ENCODE measurements at regions not wholly inside any gene's neighbourhood (a gene's known extent, or its start where the extent isn't known, plus 50 kb on each side); places are given as distances from the start of the nearest gene placed in this dataset.

DNA sequence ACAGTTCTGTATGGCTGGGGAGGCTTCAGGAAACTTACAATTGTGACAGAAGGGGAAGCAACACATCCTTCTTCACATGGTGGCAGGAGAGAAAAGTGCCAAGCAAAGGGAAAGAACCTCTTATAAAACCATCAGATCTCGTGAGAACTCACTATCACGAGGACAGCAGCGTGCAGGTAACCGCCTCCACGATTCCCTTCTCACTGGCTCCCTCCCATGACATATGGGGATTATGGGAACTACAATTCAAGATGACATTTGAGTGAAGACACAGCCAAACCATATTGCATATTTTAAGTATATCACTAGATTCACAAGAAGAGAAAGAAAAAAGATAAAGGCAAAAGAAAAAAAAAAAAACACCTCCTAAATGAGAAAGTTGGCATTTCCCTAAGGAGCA is 431.9 kb upstream of the RGS17 start:
- no peaks in the 10 kb centered on the region for H3K9me3 ChIP-seq (ENCODE audit: control insufficient read depth in 5 of 5, low read length in 5 of 5)

DNA sequence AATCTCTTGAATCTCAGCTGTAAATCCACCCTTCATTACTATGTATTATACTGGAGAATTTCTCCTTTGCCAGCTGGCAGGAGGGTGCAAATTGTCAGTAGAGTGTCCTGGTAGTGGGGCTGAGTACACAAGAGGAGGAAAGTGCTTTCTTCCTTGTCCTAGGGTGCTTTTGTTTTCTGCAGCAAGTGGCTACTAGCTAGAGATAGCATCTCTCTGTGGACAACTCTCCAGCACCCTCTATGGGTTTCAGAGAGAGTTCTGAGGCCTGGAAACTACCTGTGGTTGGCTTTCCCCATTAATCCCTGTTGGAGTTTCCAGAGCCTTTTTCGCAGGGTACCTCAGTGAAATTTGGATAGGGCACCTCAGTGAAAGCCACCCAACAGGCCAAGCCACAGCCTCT is 422.5 kb upstream of the RGS17 start:
- no peaks in the 10 kb centered on the region for H3K9me3 ChIP-seq (ENCODE audit: control insufficient read depth in 5 of 5, low read length in 5 of 5)
- H3K27ac ChIP-seq (ENCODE audit: low read depth, low read length): no peak overlapping the region
- no peaks in the 10 kb centered on the region for H3K4me1 ChIP-seq (ENCODE audit: control insufficient read depth in 5 of 5, insufficient read depth in 5 of 5, low read length in 5 of 5)
- H3K27me3 ChIP-seq (ENCODE audit: control insufficient read depth in 5 of 5, insufficient read depth in 4 of 5, low read length in 5 of 5): no peaks in the 10 kb centered on the region
- no peaks in the 10 kb centered on the region for H3K36me3 ChIP-seq (ENCODE audit: control insufficient read depth in 5 of 5, insufficient read depth in 5 of 5, low read length in 5 of 5)
- H3K9ac ChIP-seq (ENCODE audit: low read length in 5 of 5): no peak overlapping the region
- no peak overlapping the region for H3K4me3 ChIP-seq (ENCODE audit: low read depth in 1 of 5, low read length in 5 of 5)

More for the DNA sequence above, 431.9 kb upstream of the RGS17 start:
- Histone ChIP-seq H3K36me3 (ENCODE audit: control insufficient read depth in 5 of 5, insufficient read depth in 5 of 5, low read length in 5 of 5) (no peaks in the 10 kb centered on the region), H3K4me3 (ENCODE audit: low read depth in 1 of 5, low read length in 5 of 5) (no peak overlapping the region), H3K9ac (ENCODE audit: low read length in 5 of 5) (no peak overlapping the region), H3K27ac (ENCODE audit: low read depth, low read length) (no peak overlapping the region), H3K27me3 (ENCODE audit: control insufficient read depth in 5 of 5, insufficient read depth in 4 of 5, low read length in 5 of 5) (no peaks in the 10 kb centered on the region), H3K4me1 (ENCODE audit: control insufficient read depth in 5 of 5, insufficient read depth in 5 of 5, low read length in 5 of 5) (peaks cover 0 to 4% (median 0%) of the 10 kb centered on the region in 5 donors)

DNA sequence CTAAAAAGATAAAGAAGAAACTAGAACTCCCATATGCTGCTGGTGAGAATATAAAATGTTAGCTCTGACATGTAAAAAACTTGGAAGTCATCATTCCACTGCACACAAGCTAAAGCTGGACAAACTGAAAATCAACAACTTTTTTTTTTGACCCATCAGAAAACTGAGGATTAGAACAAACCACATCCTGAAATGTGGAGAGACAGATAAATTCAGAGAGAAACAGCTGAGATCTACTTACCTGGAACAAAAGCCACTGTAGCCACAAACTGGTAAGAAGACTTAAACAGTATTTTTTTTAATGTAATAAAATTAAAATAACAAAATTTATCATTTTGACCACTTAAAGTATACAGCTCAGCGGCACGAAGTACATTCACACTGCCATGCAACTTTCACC is 408.5 kb upstream of the RGS17 start:
- Histone ChIP-seq H3K4me1 (ENCODE audit: control insufficient read depth in 5 of 5, insufficient read depth in 5 of 5, low read length in 5 of 5) (no peaks in the 10 kb centered on the region), H3K9ac (ENCODE audit: low read length in 5 of 5) (no peak overlapping the region), H3K36me3 (ENCODE audit: control insufficient read depth in 5 of 5, insufficient read depth in 5 of 5, low read length in 5 of 5) (no peaks in the 10 kb centered on the region), H3K27me3 (ENCODE audit: control insufficient read depth in 5 of 5, insufficient read depth in 4 of 5, low read length in 5 of 5) (no peaks in the 10 kb centered on the region), H3K9me3 (ENCODE audit: control insufficient read depth in 5 of 5, low read length in 5 of 5) (peaks cover 0 to 12% (median 5%) of the 10 kb centered on the region in 5 donors), H3K4me3 (ENCODE audit: low read depth in 1 of 5, low read length in 5 of 5) (no peak overlapping the region), H3K27ac (ENCODE audit: low read depth, low read length) (no peak overlapping the region)

DNA sequence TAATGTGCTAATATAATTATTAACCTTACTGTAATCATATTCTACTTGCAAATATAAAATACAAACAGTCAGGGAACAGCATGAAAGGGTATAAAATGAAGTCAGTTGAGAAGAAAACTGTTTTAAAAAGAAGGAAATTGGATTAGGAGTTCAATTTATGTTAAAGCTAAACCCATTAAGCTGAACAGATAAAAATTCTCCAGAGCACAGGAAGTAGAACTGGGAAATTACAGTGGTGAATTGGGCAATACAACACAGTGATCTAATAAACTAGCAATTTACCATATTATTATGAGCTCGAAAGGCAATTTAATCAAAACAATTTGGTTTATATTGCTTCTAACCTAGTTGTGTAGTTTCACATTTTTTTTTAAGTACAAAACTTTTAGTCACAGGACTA is 407.4 kb upstream of the RGS17 start:
- H3K27ac ChIP-seq (ENCODE audit: low read depth, low read length): no peak overlapping the region
- no peaks in the 10 kb centered on the region for H3K4me1 ChIP-seq (ENCODE audit: control insufficient read depth in 5 of 5, insufficient read depth in 5 of 5, low read length in 5 of 5)
- H3K27me3 ChIP-seq (ENCODE audit: control insufficient read depth in 5 of 5, insufficient read depth in 4 of 5, low read length in 5 of 5): no peaks in the 10 kb centered on the region
- no peaks in the 10 kb centered on the region for H3K36me3 ChIP-seq (ENCODE audit: control insufficient read depth in 5 of 5, insufficient read depth in 5 of 5, low read length in 5 of 5)
- no peak overlapping the region for H3K9ac ChIP-seq (ENCODE audit: low read length in 5 of 5)
- no peak overlapping the region for H3K4me3 ChIP-seq (ENCODE audit: low read depth in 1 of 5, low read length in 5 of 5)
- H3K9me3 ChIP-seq (ENCODE audit: control insufficient read depth in 5 of 5, low read length in 5 of 5): peaks cover 0 to 8% (median 0%) of the 10 kb centered on the region in 5 donors

DNA sequence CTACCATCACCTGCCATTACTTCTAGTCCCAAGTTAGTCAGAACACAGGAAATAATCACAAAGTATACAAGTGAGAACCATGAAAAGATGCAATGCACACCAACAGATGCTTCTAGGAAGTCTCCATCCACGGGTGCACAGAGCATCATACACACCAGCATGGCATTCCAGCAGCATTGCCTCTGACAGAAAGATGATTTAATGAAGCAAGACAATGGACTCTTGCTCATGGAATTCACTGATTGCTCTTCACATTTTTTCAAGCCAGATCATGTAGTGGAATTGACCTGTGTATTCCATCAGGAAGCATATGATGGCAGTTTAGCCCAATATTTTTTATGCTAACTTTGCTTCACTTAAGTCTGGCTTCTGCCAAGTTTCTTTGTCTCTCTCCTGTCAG is 406.3 kb upstream of the RGS17 start:
- no peak overlapping the region for H3K27ac ChIP-seq (ENCODE audit: low read depth, low read length)
- no peaks in the 10 kb centered on the region for H3K36me3 ChIP-seq (ENCODE audit: control insufficient read depth in 5 of 5, insufficient read depth in 5 of 5, low read length in 5 of 5)
- H3K4me3 ChIP-seq (ENCODE audit: low read depth in 1 of 5, low read length in 5 of 5): no peak overlapping the region
- no peak overlapping the region for H3K9ac ChIP-seq (ENCODE audit: low read length in 5 of 5)
- no peaks in the 10 kb centered on the region for H3K4me1 ChIP-seq (ENCODE audit: control insufficient read depth in 5 of 5, insufficient read depth in 5 of 5, low read length in 5 of 5)
- H3K9me3 ChIP-seq (ENCODE audit: control insufficient read depth in 5 of 5, low read length in 5 of 5): peaks cover 0 to 2% (median 0%) of the 10 kb centered on the region in 5 donors
- H3K27me3 ChIP-seq (ENCODE audit: control insufficient read depth in 5 of 5, insufficient read depth in 4 of 5, low read length in 5 of 5): no peaks in the 10 kb centered on the region

DNA sequence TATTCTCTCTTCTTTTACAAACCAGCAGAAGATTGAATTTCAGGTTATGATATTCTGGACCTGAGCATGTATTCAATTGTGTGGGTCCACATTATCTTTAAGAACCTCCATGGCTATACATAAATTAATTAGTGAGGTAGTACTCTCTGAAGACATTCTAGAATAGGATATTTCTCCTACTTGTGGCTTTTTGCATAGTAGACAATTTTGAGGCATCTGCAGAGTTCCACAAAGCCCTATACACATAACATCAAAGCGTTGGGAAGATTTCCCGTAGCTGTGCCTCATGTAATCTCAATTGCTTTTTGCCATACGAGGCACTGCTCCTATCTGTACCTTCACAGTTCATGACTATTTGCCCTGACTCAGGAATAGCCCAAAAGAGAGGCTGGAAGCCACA is 395.4 kb upstream of the RGS17 start:
- H3K36me3 ChIP-seq (ENCODE audit: control insufficient read depth in 5 of 5, insufficient read depth in 5 of 5, low read length in 5 of 5): no peaks in the 10 kb centered on the region
- no peak overlapping the region for H3K27ac ChIP-seq (ENCODE audit: low read depth, low read length)
- H3K4me1 ChIP-seq (ENCODE audit: control insufficient read depth in 5 of 5, insufficient read depth in 5 of 5, low read length in 5 of 5): no peaks in the 10 kb centered on the region
- no peaks in the 10 kb centered on the region for H3K27me3 ChIP-seq (ENCODE audit: control insufficient read depth in 5 of 5, insufficient read depth in 4 of 5, low read length in 5 of 5)
- H3K9ac ChIP-seq (ENCODE audit: low read length in 5 of 5): no peak overlapping the region
- H3K4me3 ChIP-seq (ENCODE audit: low read depth in 1 of 5, low read length in 5 of 5): no peak overlapping the region
- H3K9me3 ChIP-seq (ENCODE audit: control insufficient read depth in 5 of 5, low read length in 5 of 5): peaks cover 0 to 4% (median 0%) of the 10 kb centered on the region in 5 donors

DNA sequence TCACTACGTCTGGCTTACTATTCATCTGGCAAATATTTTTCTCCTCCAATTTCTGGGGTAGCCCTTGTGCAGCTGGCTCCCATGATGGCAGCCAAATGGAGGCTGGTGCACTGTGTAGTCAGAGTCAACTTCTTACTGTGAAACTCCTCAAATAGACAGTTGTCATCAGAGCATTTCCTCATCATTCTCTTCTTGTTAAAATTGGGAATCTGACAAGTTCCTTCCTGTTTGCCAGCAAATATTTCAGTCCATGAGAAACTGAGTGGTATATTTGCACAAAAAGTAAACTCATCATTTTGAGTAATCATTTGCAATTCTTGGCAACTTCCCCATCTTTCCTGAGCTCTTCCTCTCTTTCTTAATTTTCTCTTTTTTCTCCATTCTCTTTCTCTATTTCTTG is 394.9 kb upstream of the RGS17 start:
- H3K36me3 ChIP-seq (ENCODE audit: control insufficient read depth in 5 of 5, insufficient read depth in 5 of 5, low read length in 5 of 5): no peaks in the 10 kb centered on the region
- no peak overlapping the region for H3K9ac ChIP-seq (ENCODE audit: low read length in 5 of 5)
- peaks cover 0 to 4% (median 0%) of the 10 kb centered on the region in 5 donors for H3K9me3 ChIP-seq (ENCODE audit: control insufficient read depth in 5 of 5, low read length in 5 of 5)
- no peaks in the 10 kb centered on the region for H3K27me3 ChIP-seq (ENCODE audit: control insufficient read depth in 5 of 5, insufficient read depth in 4 of 5, low read length in 5 of 5)
- H3K4me3 ChIP-seq (ENCODE audit: low read depth in 1 of 5, low read length in 5 of 5): no peak overlapping the region
- H3K27ac ChIP-seq (ENCODE audit: low read depth, low read length): no peak overlapping the region
- no peaks in the 10 kb centered on the region for H3K4me1 ChIP-seq (ENCODE audit: control insufficient read depth in 5 of 5, insufficient read depth in 5 of 5, low read length in 5 of 5)

DNA sequence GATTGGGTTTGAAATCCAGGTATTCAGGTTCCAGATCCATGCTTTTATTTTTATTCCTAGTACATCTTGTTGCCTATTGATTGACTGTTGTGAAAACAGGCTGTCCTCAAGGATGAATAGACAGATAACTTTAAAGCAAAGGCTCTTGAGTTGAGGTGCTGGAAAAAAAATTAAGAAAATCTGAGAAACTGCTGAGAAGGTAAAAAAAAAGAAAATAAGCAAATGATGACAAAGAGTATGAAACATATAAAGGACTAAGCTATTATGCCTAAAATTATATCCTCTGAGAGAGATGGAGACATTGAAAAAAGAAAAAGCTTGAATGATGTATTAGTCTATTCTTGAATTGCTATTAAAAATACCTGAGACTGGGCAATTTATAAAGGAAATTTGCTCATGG is 392.3 kb upstream of the RGS17 start:
- no peak overlapping the region for H3K27ac ChIP-seq (ENCODE audit: low read depth, low read length)
- H3K36me3 ChIP-seq (ENCODE audit: control insufficient read depth in 5 of 5, insufficient read depth in 5 of 5, low read length in 5 of 5): no peaks in the 10 kb centered on the region
- H3K27me3 ChIP-seq (ENCODE audit: control insufficient read depth in 5 of 5, insufficient read depth in 4 of 5, low read length in 5 of 5): no peaks in the 10 kb centered on the region
- H3K4me1 ChIP-seq (ENCODE audit: control insufficient read depth in 5 of 5, insufficient read depth in 5 of 5, low read length in 5 of 5): no peaks in the 10 kb centered on the region
- H3K4me3 ChIP-seq (ENCODE audit: low read depth in 1 of 5, low read length in 5 of 5): no peak overlapping the region
- no peak overlapping the region for H3K9ac ChIP-seq (ENCODE audit: low read length in 5 of 5)
- H3K9me3 ChIP-seq (ENCODE audit: control insufficient read depth in 5 of 5, low read length in 5 of 5): no peaks in the 10 kb centered on the region

DNA sequence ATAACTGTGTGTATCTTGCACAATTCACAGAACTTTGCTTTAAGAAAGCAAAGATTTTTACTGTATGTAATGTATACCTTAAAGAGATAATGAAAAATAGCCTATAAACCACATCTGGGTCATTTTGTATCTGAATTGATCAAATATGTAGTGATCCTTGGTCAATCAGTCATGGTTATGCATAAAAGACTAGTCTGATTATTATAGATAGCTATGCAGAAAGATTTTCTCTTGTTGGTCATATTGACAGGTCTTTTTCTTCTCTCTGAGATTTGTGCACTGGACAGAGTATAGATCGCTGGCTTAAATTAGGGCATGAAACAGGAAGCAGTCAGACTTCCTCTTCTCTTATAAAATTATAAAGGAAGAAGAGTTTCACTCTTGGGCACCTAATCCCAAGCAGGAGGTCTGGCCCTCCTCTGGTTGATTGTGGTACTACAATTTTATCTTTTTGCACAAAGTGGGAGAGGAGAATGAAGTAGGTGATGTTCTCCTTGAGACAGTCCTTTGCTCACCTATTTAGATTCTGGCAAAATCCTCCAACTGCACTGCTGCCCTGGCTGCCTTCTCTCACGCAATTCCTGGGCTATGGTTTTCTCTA is 380.9 kb upstream of the RGS17 start:
- Histone ChIP-seq H3K9me3 (ENCODE audit: control insufficient read depth in 5 of 5, low read length in 5 of 5) (no peaks in the 10 kb centered on the region), H3K27ac (ENCODE audit: low read depth, low read length) (no peak overlapping the region), H3K4me1 (ENCODE audit: control insufficient read depth in 5 of 5, insufficient read depth in 5 of 5, low read length in 5 of 5) (peaks cover 0 to 5% (median 0%) of the 10 kb centered on the region in 5 donors), H3K27me3 (ENCODE audit: control insufficient read depth in 5 of 5, insufficient read depth in 4 of 5, low read length in 5 of 5) (no peaks in the 10 kb centered on the region), H3K9ac (ENCODE audit: low read length in 5 of 5) (no peak overlapping the region), H3K4me3 (ENCODE audit: low read depth in 1 of 5, low read length in 5 of 5) (peak overlapping the region in 1 of 5 donors; percentile 16), H3K36me3 (ENCODE audit: control insufficient read depth in 5 of 5, insufficient read depth in 5 of 5, low read length in 5 of 5) (no peaks in the 10 kb centered on the region)

DNA sequence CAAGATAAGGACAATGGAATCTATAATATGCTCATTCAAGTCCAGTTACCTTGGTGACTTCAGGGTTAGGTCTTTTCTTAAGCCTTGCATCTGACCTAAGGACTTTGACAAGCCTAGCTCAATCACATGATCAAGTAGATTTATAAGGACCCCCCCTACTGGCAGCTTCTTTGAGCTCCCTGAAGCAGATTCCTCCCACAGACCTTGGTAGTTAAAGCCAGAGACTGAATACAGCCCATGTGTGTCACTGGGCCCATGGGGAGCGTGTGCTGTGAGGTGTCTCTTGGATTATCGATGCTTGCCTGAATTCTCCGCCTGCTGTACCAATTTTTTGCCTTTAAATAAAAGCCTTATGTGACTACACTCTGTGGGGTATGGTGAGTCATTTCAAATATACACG is 372.7 kb upstream of the RGS17 start:
- Histone ChIP-seq H3K9ac (ENCODE audit: low read length in 5 of 5) (no peak overlapping the region), H3K4me1 (ENCODE audit: control insufficient read depth in 5 of 5, insufficient read depth in 5 of 5, low read length in 5 of 5) (no peaks in the 10 kb centered on the region), H3K4me3 (ENCODE audit: low read depth in 1 of 5, low read length in 5 of 5) (no peak overlapping the region), H3K9me3 (ENCODE audit: control insufficient read depth in 5 of 5, low read length in 5 of 5) (no peaks in the 10 kb centered on the region), H3K27me3 (ENCODE audit: control insufficient read depth in 5 of 5, insufficient read depth in 4 of 5, low read length in 5 of 5) (no peaks in the 10 kb centered on the region), H3K27ac (ENCODE audit: low read depth, low read length) (no peak overlapping the region), H3K36me3 (ENCODE audit: control insufficient read depth in 5 of 5, insufficient read depth in 5 of 5, low read length in 5 of 5) (no peaks in the 10 kb centered on the region)

DNA sequence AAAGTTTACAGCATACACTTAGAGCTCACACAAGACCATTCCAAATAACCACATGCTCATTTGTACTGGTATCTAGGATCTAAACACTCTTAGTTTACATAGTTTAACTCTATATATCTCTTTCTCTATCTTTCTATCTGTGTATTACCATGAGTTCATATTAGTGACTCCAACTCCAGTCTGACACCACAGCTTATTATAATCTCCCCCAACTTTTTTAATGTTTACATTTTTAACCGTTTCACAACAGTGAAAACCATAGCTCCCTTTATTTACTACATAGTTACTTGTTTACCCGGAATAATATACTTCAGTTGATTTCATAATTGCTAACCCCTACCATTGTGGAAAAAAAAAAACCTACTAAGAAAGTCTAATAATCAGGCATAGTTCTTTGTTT is 362.4 kb upstream of the RGS17 start:
- Histone ChIP-seq H3K9ac (ENCODE audit: low read length in 5 of 5) (no peak overlapping the region), H3K4me1 (ENCODE audit: control insufficient read depth in 5 of 5, insufficient read depth in 5 of 5, low read length in 5 of 5) (no peaks in the 10 kb centered on the region), H3K36me3 (ENCODE audit: control insufficient read depth in 5 of 5, insufficient read depth in 5 of 5, low read length in 5 of 5) (no peaks in the 10 kb centered on the region), H3K27ac (ENCODE audit: low read depth, low read length) (no peak overlapping the region), H3K9me3 (ENCODE audit: control insufficient read depth in 5 of 5, low read length in 5 of 5) (peaks cover 0 to 4% (median 0%) of the 10 kb centered on the region in 5 donors), H3K4me3 (ENCODE audit: low read depth in 1 of 5, low read length in 5 of 5) (no peak overlapping the region), H3K27me3 (ENCODE audit: control insufficient read depth in 5 of 5, insufficient read depth in 4 of 5, low read length in 5 of 5) (no peaks in the 10 kb centered on the region)

Measured in subcutaneous abdominal adipose tissue (tissue), 5 donors.